HG03558 (cell line): ENCODE measurements at regions not wholly inside any gene's neighbourhood (a gene's known extent, or its start where the extent isn't known, plus 50 kb on each side); places are given as distances from the start of the nearest gene placed in this dataset.
A peak's percentile ranks its signal among the peaks of the same experiment; 100 is the strongest.
"Not testable (repeated sequence)": the region's sequence is repeated elsewhere in the genome, so short reads cannot be mapped to it uniquely, and the experiment has no call there.

Experiments used
- ATAC-seq: cut with Tn5 transposase; IDR thresholded peaks from one replicate; pipeline ENCODE4 v1.9.1; 2021; ENCODE audit warnings: moderate number of reproducible peaks; ENCODE audit not compliant: unreplicated experiment; ENCODE audit errors: extremely low read depth

DNA sequence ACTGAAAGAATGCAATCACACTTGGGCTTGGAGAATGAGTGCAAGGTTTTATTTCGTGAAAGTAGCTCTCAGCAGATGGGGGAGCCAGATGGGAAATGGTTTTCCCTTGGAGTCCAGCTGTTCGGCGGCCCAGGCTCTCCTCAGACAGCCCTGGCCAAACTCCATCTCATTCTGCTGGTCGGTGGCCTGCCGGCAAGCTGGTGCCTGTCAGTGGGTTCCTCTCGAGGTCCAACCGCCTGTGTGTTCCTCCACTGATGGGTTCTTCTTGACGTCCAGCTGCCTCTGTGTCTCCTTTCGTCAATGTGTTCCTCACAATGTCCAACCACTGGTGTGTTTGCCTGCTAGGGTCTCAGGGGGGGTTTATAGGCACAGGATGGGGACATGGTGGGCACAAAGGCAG lies 80.3 kb downstream of the POU3F4 start:
- ATAC-seq: no peak

DNA sequence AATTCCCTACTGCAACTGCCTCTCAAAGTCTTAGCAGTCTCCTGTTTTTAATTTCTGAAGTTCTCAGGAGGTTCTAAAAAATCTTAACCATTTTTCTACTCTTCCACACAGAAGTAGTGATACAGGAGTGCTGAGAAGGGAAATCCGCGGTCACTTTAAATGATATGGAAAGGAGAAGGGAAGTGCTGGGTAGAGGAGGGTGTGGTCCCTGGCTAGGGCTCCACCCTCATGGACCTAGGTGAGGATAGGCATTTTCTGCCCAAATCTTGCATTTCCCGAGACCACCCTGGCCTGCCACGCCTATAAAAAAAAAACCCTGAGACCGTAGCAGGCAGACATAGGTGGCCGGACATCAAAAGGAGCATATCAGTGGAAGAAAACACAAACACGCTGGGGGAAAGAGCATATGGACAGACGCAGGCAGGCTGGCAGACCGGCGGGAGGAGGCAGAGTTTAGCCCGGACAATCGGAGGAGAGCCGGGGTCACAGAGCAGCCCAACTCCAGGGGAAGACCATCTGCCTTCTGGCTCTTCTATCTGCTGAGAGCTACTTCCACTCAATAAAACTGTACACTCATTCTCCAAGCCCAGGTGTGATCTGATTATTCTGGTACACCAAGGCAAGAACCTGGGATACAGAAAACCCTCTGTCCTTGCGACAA lies 85.7 kb downstream of the POU3F4 start:
- ATAC-seq: no peak

DNA sequence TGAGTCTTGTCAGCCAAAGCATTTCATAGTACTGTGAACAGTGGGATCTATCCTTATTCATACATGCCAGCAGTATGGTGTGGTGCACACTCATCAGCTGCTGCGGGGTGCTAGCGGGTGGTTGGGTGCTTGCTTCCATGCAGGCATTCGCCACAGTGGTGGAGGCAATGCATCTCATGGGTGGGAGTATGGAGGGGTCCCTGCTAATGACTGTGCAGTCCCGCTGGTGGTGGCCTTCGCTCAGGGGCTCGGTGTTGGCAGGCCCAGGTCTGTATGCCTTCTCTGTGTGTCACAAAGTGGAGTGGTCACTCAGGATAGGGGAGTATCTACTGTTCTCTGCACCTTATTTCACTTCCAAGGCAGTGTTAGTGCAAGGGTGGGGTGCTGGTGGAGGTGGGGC lies 122.6 kb downstream of the POU3F4 start:
- ATAC-seq: no peak

DNA sequence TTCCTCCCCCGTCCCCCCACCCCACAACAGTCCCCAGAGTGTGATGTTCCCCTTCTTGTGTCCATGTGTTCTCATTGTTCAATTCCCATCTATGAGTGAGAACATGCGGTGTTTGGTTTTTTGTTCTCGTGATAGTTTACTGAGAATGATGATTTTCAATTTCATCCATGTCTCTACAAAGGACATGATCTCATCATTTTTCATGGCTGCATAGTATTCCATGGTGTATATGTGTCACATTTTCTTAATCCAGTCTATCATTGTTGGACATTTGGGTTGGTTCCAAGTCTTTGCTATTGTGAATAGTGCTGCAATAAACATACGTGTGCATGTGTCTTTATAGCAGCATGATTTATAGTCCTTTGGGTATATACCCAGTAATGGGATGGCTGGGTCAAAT lies 141.6 kb downstream of the POU3F4 start:
- not testable (repeated sequence) for ATAC-seq

DNA sequence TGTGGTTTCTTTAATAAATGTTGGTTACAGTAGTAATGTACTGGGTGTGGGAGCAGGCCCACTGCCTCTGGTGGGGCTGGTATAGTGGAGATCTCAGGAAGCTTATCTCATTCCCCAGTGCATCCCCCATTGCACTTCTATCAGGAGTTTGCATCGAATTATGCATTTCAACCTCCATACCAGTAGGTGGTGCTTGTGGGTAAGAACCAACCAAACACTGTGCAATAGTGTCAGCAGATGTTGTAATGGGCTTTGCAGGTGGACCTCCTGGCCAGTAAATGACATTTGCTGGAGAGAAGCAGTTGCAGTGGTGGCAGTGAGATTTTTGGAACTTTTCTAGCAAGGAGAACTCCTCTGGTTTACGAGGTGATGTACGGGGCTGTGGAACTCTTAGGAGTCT lies 150.6 kb downstream of the POU3F4 start:
- peak; percentile 59 for ATAC-seq
